Skeletal muscle cell (primary cell): ENCODE measurements at regions not wholly inside any gene's neighbourhood (a gene's known extent, or its start where the extent isn't known, plus 50 kb on each side); places are given as distances from the start of the nearest gene placed in this dataset.

Experiments used
- DNase-seq: peaks from one replicate; pipeline ENCODE4 v3.0.0-alpha.2; 2010; ENCODE audit warnings: low read depth
- H3K4me3 ChIP-seq: 2 replicates; pipeline ENCODE4 v1.5.1; 2011; ENCODE audit warnings: low read depth, mild to moderate bottlenecking, control low read depth, low read length, moderate library complexity

DNA sequence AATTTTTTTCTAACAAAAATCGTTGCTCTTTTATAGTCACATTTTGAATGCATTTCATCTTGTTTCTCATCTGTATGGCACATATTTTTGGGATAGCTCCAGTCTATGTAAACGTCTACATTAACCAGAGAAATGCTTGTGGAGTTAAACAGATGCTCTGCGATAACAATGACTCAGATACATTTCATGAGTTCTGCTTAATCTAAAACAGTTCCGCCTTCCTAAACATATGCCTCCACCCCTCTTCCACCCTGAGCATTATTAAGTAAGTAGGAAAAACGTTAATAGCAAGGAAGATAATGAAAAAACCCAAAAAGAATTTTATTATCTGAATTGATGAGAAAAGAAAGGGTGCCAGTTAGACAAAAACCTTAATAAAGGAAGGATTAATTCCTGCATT lies 396.1 kb downstream of the TUSC7 start:
- DNase-seq, result peak; percentile 48
- H3K4me3 ChIP-seq, result no peak overlapping the region

DNA sequence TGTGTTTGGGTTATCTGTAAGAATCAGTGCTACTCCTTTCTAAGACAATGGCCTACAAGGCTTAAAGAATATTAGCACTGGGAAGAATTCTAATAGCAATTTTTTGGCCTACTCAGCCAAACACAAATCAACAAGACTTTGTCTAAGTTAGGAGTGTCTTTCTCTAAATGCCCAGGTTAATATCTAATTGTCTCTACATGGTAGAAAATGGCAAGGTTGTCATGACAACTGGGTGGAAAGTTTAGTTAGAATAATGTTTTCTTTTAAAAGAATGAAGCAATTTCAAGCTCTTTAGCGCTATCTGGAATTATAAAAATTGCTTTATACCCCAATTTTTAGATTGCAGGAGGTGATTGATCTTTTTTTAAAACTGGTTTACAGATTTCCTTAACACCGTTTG lies 396.8 kb downstream of the TUSC7 start:
- no peak for DNase-seq
- no peak overlapping the region for H3K4me3 ChIP-seq

DNA sequence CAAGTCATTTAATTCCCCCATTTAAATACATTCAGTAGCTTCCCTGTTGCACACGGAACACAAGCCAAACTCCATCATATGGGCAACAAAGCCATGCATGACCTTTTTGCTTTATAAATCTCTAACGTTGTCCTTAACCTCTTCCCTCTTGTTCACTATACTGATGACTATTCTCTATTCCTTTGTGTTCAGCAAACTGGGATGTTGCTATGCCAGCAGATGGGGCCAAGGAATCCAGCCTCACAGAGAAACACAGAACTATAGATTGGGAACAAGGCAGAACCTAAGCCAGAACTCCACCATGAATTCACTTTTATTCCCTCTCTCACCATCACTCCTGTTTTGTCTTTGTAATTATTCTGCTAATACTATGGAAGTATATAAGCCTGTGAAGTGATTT lies 398.4 kb downstream of the TUSC7 start:
- H3K4me3 ChIP-seq, result no peak overlapping the region
- no peak for DNase-seq

DNA sequence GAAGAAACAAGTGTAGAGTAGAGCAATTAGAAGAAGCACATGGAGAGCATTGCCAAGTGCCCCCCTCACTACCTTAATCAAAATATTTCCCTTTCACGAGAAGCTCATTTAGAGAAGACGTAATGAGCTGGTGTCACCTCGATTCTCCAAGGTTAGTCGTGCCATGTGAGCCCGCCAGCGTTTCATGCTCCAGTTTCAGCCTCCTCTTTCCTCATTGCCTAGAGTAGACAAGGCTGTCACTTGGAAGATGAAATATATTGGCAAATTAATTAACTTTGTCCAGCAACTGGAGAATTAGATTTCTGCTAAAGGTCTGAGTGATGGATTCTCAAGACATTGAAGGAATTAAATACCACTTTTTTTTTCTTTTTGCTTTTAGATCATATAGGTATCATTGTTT lies 399.6 kb downstream of the TUSC7 start:
- DNase-seq, result no peak
- H3K4me3 ChIP-seq, result no peak overlapping the region

DNA sequence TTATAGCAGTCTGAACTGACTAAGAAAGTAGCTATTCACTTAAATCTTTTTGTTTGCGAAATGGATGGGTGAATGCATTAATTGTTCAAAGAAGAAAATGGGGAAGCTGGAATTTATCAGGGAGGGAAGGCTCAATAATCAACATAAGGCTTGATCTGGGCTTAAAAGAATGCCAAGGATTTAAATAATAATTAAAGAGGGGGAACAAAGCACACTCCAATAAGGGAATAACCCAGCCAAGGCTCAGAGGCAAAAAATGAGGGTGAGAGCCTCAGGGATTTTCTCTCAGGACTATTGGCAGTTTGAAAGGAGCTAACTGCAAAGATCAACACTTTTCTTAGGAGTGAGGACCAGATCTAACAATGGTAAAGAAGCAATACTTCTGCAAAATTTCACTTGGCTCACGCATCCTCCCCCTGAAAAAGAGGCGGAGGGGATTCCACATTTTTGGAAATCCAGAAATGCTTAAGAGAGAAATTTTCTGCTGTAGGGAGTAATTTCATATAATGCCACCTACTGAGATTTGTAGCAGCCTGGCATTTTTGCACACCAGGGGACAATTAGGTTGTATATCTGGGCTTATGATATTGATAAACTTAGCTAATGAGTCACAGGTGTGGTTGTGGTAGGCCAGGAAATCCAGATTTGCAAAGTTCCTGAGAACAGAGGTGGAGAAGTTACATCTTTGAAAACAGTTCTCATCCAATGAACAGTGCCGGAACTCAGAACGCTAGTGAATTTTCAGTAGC lies 405.1 kb downstream of the TUSC7 start:
- no peak for DNase-seq
- no peak overlapping the region for H3K4me3 ChIP-seq

DNA sequence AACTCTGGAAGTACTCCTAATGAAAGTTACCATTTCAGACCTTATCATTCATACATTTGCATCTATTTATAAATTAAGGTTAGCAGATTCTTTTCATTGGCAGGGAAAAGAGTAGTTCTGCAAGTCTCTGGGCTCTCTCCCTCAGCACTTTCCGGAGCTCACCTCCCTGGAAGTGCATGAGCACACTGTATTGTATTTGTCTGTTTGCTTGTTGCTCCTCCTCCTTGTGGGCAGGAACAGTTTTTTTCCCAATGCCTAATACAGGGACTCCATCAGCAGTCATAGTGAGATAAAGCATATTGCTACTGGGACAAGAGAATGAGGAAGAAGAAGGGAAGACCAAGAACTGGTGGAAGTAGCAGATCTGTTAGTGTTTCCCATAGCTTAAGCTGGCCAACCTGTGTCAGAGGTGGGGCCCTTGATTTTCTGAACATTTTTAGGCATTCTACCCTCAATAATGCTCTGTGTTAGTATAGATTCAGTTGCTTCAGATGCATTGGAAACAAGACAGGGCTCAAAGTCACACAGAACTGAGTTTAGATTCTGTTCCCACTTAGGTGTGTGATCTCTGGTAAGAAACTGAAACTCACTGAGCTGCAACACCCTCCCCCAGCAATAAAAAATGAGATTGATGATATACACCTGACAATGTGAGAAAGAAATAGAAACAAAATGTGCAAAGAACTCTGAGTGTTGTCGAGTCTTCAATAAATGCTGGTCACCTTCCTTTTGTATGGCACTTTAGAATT lies 407.8 kb downstream of the TUSC7 start:
- DNase-seq, result no peak
- no peak overlapping the region for H3K4me3 ChIP-seq

DNA sequence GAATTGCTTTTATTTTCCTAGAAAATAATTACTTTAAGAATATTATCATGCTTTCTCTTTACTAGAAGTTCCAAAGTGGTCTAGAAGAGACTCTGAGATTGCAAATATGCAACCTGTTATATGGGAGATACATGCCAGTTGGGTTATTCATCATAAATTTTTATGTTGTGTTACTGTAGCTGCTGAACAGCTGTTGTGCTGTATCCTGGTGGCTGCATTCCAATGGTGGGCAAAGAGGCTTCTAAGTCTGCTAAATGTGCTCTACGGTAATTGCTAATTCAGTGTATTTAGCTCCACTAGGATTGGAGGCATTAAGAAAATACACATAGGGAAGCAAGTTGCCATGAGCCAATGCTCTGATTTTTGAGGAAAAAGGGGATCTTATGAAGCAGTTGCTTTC lies 409.0 kb downstream of the TUSC7 start:
- H3K4me3 ChIP-seq, result no peak overlapping the region
- no peak for DNase-seq

DNA sequence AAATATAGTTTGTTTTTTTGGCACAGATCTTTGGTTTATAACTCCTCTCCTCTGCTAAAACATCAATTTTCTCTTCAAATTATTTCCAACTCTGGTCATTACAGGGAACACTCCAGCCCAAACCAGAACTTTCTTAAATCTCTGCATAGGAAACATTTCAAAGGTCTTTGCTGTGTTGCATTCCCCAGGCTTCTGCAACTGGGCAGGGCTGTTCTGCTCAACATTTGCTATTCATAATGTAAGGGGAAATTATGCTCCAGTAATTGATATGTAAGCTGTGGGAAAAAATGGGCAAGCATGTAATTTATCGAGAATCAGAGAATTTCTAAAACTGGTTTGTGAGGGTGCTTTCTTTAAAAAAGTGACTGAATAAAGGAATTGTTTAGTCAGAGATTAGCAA lies 410.4 kb downstream of the TUSC7 start:
- DNase-seq, result no peak
- H3K4me3 ChIP-seq, result no peak overlapping the region

DNA sequence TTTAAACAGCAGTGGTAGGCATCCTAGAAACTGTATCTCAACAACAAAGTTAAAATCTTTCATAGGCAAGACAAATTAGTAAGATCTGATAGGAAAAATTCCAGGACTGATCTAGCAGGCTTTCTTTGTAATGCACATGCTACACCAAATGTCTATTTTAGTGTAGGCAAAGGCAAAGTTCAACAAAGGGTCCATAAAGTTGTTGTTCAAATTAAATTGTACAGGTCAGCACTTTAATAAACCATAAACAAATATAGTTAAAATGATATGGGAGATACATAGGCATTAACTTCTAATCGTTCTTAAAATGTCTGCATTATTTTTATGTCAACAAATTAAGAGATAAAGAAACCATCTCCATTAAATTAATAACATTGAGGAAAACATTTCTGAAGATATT lies 413.0 kb downstream of the TUSC7 start:
- no peak overlapping the region for H3K4me3 ChIP-seq
- no peak for DNase-seq

DNA sequence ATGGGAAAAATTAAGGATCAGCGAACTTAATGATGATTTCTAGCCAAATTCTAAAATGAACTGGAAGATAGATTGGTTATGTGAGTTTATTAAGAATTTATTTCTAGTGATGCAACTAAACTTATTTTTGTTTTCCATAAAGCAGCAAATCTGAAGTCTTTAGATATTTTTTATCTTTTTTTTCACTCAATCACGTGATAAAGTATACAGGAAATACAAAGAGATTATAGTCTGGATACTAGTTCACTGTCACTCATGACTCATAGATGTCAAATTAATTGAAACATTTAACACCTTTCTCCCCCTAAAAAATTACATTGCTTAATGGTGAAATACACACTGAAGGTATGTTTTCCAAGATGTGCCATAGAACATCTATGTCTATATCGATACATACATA lies 416.9 kb downstream of the TUSC7 start:
- no peak overlapping the region for H3K4me3 ChIP-seq
- no peak for DNase-seq

DNA sequence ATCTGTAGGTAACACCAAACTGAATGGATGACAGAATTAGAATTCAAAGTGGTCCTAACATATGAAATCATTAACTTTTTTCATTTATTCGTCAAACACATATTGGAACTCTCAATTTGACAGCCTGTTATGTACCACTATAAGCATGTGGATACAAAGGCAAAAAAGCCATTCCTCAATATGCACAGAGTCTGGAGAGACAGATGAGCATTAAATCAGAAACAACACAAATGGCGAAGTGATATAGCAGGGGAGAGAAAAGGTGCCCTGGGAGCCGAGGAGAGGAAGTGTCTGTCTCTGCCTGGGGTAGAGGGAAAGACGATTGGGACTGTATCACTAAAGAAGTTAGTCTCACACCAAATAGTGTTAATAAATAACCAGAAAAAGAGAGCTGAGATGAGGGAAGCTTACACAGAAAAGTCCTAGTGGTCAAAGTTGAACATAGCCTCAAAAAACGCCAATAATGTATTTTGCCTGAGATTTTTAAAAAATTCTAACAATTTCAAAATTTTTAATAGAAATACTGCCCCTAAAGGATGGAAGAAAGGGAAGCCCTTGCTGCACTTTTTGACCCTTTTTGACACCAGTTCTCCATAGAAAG lies 417.5 kb downstream of the TUSC7 start:
- DNase-seq, result no peak
- H3K4me3 ChIP-seq, result no peak overlapping the region

DNA sequence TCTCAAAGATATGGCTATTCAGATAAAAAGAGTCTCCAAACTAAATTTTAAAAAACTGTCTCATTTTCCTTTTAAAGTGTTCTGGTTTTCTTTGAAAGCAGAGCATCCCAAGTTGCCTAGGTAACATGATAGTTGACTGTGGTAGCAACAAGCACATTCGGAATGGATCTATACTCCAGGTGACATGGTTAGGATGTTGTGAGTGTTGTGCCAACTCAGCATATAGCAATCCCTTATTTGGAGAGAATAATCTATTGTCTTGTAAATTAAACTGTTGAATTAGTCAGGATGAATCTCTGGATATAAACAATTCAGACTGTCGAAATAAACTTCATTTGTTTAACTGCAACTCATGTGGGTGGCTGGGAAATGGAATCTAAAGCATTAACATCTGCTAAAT lies 418.6 kb downstream of the TUSC7 start:
- no peak overlapping the region for H3K4me3 ChIP-seq
- no peak for DNase-seq

DNA sequence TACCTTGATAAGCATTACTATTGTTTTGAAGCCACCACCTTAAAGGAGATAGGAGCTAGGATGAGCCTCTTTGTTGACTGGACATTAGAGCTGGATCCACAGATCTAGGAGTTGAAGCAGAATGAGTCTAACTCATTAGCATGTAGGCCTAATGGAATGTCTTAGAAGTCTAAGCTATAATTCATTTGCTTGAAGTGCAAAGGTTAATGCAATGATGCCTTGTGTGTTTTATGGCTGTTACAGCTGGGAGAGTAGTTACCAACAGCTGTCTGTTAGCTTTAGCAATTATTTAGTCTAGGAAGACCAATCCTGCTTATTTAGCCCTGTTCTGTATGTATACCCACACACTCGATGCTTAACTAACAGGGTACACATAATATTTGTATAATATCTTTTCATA lies 419.3 kb downstream of the TUSC7 start:
- DNase-seq, result no peak
- no peak overlapping the region for H3K4me3 ChIP-seq

DNA sequence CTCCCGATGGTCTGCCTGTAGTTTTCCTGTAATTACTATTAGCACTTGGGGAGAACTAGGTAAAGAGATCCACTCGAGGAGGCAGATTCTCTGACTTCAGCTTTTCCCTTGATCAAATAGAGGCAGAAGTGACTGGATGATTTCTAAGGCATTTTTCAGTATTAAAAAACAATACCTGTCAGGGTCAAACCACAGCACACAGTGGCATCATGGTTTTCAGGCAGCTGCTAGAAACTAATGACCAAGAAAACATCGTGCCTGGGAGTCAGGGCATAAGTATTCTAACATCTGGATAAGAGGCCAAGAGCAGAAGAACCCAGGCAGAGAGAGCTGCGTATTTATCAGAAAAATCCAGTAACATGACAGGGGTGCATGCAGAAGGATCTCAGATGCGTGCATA lies 419.9 kb downstream of the TUSC7 start:
- H3K4me3 ChIP-seq, result no peak overlapping the region
- no peak for DNase-seq

DNA sequence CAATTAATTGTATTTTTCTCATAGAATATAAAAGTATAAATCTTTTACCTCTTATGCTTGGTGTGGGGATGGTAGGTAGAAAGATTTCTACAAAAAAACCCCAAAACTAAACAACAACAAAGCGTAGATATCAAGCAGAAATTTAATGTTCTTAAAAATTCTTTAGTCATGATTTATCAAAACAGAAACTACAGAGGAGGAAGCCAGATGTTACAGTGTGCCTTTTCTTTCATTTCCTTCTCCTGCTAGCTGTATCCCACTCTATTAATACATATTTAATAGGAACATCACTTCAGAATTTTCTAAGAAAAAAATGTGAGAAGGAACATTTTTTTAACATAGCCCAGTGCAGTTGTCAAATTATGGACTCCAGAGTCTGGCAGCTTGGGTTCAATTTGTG lies 420.6 kb downstream of the TUSC7 start:
- DNase-seq, result no peak

DNA sequence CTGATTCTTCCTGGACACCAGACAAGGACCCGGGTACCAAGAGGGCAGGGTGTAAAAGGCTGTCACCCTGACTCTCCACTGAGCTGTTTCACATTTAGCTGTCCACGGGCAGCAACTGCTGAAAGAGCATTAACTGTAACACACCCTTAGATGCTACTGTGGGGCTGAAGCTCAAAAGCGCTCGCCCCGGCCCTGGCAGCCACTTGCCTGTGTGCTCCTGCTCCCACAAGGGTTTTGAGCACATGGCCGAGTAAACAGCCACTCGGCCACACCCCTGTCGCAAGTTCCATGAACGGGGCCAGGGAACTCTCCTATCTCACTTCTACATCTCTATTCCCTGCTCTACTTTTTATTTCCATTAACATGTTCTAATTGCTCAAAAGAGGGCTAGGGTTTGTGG lies 421.7 kb downstream of the TUSC7 start:
- DNase-seq, result no peak
- H3K4me3 ChIP-seq, result no peak overlapping the region

More for the DNA sequence above, 420.6 kb downstream of the TUSC7 start:
- no peak overlapping the region for H3K4me3 ChIP-seq

DNA sequence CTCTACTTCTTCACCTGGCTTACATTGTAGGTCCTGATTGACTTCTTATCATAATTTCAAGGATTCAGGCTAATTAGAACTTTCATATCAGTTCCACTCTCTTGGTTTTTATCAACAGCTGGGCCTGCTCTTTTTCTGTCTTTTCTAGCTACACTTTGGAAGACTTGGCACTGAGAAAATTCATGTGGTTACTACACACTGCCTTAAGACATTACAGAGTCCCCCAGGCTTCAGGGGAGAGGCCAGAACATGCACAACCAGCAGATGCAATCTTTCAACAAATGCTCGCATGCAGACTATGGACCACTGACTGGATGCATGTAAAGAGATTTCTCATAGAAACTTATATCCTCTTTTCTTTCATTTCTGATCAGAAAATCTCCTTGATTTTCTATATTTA lies 423.5 kb downstream of the TUSC7 start:
- no peak overlapping the region for H3K4me3 ChIP-seq
- no peak for DNase-seq

DNA sequence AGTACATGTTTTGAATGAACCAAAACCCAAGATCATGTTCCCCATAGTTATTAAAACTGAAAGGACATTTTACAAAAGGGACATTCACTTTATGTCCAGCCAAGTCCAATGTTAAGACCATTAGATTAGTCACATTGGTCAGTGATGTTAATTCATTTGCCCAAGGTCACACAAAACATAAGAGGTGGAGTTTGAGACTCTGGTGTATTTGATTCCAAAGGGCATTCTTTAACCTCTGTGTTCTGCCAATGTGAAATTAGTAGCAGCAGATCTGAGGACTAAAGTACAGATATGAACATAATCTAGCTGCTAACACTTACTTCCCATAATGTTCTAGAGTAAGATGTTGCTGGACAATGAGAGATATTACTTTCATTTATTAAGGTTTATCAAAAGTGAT lies 425.6 kb downstream of the TUSC7 start:
- no peak overlapping the region for H3K4me3 ChIP-seq
- no peak for DNase-seq

DNA sequence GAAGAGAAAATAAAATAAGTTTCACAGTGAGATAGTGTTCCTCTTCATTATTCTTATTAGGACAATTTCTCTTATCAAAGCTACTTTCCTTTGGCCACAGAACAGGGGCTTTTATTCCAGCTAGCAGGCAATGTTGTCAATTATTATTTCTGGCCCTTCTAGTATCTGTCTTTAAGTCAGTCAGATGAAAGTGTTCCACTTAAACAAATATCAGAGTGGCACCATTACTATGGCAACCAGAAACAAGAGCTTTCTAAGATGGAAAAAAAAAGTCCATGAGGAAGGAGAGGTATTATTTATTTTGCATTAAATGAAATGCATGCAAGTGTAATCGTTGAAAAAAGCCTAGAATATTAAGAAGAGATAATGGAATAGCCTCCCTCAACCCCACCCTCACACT lies 426.4 kb downstream of the TUSC7 start:
- H3K4me3 ChIP-seq, result no peak overlapping the region
- DNase-seq, result no peak

DNA sequence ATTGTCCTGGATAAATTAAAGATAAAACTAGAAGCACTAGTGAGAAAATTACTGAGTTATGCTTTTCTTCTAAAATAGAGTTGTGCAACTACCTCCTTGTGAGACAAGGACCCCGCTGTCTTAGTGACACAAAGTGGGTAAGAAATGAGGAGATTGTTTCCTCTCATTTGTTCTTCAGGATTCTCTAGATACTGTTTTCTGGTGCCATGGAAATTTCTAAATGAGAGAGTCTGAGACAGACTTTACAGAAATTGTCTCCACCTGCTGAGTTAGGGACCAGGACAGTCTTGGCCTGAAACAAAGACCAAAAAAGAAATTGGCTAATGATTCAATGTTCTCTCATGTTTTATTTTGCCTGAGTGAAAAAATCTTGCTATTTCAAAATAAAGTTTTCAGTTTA lies 427.5 kb downstream of the TUSC7 start:
- H3K4me3 ChIP-seq, result no peak overlapping the region
- no peak for DNase-seq

DNA sequence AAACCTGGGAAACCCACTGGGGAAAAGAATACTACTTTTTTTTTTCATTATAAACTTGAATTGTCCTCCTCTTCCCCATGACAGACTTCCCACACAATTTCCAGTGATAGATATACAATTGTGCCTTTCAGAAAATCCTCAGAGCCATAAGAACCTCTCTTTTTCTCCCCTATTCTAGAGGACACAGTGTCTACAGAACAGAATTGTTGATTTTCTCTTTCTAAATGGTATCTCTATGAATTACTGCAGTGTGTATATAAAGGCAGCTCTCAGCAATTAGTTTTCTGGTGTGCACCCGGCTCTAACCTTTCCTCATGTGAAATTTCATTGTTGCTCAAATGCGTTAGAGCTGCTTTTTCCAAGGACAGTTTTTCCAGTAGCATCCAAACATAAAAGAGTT lies 430.1 kb downstream of the TUSC7 start:
- DNase-seq, result no peak
- H3K4me3 ChIP-seq, result no peak overlapping the region
